HG02970 (cell line): ENCODE measurements at regions not wholly inside any gene's neighbourhood (a gene's known extent, or its start where the extent isn't known, plus 50 kb on each side); places are given as distances from the start of the nearest gene placed in this dataset.

Experiments used
- ATAC-seq: cut with Tn5 transposase; IDR thresholded peaks from one replicate; pipeline ENCODE4 v1.9.1; 2021; ENCODE audit warnings: mild to moderate bottlenecking, moderate library complexity, moderate number of reproducible peaks; ENCODE audit not compliant: unreplicated experiment, low FRiP score

DNA sequence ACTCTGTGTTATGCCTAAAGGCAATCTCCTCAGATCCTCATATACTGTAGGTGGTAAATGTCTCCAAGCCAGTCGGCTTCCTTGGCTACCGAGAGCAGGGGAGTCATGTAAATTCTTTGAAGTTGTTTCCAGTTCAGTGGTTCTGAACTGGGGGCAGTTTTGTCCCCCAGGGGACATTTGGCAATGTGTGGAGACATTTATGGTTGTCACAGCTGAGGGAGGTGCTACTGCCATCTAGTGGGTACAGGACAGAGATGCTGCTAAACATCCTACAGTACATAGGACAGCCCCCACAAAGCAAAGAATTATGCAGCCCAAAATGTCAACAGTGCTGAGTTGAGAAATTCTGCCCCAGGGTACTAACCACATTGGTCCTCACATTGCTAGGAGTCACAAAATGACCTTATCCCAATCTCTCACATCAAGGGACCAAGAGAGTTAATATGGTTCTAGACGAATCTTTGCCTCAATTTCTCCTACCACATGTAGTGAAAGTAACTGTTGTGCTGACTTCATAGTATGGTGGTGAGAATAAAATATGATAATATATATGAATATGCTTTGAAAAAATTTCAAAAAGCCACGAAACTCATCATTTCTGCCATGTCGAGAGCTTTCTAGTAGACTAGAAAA, 104.4 kb upstream of the ARHGAP24 start:
- peak; percentile 74 for ATAC-seq

DNA sequence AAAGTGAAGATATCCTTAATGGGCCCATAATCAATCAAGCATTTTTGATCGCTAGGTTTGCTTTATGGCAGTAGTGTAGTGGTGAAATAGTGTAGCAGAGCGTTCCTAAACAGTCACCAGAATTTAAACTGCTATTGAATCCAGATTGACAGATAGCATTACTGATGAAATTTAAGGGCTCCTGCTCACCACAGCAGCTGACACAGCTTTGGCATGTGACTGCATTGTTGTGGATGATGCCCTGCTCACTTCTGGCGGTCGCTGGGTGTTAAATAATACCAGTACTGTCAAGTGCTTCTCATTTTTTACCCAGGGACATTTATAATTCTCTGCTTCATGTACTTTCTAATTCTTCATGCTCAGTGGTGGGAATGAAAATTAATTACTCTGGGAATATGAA, 102.0 kb upstream of the ARHGAP24 start:
- ATAC-seq, result no peak

DNA sequence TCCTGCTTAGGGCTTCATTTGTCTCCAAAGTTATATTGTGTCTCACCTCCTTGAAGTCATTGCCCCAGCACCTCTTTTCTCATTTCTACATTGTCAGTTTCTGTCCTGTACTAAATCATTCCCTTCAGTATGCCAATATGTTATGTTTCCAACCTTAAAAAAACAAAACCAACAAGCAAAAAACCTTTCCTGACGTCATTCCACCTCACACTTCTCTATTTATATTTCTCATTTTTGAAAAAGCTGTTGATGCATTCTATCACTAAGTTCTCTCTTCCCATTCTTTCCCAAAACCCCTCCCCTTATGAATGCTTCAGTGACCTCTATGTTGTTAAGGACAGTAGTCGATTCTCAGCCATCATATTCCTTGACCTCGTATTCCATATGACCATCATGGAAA, 98.7 kb upstream of the ARHGAP24 start:
- no peak for ATAC-seq

DNA sequence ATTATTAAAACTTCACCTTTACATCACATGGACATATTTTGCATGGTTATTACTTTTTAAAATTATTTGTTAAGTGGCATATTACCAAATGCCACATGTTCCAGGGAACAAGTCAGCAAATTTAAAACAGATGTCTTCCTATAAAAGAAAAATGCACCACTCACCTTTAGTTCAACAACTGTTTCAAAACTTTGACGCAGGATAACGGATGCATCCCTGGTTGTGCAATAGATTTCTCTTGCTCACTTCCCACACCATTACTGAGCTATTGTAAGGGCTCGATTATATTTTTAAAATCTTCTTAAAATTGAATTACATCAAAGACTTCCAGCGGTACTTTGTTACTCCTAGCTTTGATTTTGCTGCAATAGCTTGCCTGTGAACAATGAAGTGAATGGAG, 93.0 kb upstream of the ARHGAP24 start:
- no peak for ATAC-seq

DNA sequence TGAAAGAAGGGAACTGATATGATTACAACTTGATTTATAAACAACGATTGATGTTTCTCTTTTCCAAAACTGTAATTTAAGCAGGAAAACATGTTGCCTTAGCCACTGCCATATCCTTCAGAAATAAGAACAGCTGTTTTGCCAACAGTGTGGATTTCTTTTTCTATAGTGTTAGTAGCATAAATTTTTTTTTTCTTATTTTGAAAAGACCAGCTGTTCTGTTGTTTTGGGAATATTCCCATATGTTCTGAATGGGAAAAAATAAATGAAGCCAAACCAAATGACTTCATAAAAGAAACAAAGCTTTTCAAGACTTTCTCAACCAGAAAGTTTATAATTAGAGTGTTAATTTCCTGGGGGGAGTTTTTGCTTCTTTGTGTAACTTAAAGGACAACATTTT, 83.9 kb upstream of the ARHGAP24 start:
- no peak for ATAC-seq

DNA sequence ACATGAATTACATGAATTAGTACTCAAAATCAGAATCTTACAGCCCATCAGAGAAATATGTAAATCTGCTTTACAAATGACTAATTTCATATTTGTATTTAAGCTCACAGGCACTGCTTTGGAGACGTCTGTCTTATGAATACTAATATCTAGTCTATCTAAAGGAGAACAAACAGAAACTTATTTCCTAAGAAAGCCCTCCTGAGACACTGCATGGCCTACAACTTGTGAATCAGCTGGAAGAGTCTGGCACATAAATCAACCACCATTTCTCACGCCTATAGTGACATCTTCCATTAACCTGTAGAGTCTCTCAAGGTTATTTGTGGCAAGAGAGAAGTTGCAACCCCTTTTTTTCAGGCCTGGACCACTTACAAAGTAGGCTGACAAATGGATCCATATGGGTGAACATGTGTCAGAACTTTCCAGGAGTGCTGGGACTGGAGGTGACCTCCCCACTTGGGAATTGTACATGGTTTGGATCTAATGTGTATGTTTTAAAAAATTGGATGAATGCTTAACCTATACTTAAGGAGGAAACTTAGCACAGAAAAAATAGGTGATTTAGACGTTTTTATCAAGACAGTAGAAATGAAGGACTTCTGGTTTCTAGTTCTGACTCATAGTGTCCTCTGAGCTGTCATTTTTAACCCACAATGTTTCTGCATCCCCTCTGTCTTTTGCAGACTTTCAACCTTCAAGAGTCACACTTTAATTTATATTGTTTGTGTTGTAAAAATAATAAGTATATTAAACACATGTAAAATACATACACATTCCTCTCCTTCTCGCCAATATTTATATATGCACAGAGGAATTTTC, 83.2 kb upstream of the ARHGAP24 start:
- ATAC-seq, result peak; percentile 62

DNA sequence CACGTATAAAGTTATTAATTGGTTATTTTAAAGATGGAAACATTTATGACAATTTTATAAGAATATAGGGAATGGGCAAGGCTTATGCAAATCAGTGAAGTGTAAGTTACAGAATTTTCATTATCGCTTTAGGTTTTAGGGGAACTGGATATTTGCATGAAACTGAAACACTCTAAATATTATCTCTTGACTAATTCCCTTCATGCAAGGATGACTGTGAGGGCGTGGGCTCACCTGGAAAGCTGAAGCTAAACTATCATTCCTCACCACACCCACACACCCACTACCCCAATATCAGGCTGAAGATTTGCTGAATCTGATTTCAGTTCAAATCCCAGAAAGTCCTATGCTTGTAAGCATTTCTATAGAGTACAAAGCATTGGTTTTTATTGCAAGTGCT, 81.7 kb upstream of the ARHGAP24 start:
- ATAC-seq, result no peak

DNA sequence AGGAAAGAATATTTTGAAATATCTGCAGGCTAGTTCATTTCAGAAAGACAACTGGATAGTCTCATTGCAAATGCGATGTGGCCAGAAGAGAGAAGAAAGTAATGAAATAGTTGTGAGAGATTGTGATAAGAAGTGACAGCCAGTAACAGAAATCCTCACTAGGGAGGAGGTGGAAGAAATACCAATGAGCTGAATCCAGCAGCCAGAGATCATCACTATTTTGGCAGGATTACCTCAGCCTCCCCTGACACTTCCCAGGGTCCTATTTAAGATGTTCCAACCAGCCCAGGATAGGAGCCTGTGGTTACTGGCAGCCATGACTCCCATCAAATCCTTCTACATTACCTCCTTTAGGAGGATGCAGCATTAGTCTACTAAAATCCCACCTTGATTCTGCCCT, 76.7 kb upstream of the ARHGAP24 start:
- ATAC-seq, result no peak

DNA sequence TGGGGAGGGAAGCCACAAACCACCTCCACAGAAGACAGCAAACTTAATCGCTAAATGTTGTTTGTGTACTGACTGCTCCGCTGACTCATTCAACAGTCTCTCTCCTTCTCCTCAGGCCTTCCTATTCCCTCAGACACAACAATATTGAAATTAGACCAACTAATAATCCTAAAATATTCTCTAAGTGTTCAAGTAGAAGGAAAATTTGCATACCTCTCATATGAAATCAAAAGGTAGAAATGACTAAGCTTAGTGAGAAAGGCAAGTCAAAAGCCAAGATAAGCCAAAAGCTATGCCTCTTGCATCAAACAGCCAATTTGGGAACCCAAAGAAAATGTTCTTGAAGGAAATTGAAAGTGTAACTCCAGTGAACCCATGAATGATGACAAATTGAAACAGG, 75.7 kb upstream of the ARHGAP24 start:
- ATAC-seq, result peak; percentile 65

DNA sequence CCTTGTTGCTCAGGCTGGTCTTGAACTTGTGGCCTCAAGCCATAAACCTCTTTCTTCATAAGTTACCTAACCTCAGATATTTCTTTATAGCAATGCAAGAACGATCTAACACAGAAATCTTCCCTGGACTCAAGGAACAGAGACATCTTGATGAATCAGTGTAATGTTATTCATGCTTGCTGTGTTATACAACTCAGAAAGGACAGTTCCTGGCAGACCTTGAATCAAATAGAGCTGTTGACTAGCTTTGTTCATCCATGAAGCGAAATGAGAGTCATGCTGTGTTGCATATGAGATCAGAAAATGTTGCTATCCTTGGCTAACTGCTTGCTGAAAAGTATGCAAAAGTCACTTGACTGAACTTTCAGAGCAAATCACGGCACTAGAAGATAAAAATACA, 72.6 kb upstream of the ARHGAP24 start:
- no peak for ATAC-seq

DNA sequence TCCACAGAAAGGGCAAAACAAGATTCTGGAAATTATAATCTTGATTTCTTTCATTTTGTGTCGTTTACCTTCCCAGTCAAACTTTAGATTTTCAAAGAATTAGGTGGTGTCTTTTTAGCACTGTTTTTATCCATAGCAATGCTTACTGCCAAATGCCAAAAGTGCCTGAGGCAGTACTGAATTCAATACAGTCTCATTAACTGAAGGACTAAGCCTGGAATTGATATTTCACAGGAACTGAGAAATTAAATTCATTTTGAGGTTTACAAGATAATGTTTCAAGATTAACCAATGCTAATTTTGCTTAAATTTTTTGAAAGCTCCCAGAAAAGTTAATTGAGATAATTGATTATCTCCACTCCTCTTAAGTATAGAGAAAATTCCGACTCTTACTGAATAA, 68.8 kb upstream of the ARHGAP24 start:
- no peak for ATAC-seq

DNA sequence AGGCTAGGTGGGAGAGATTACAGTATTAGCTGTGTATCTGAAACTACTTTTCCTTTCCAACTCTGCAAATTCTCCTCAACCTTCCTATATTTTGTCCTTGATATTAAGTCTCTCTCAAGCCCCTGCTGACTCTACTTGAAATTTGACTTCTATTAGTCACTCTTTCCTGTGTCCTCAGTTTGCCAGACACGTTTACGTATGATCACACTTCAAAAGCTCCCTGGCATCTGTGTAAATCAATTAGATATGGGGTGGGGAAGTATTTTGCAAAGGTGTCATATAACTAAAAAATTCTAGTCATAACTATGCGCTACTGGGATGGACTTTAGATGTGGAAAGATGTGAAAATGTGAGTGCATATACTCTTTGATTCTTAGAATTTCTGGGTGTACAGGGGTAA, 67.4 kb upstream of the ARHGAP24 start:
- no peak for ATAC-seq

DNA sequence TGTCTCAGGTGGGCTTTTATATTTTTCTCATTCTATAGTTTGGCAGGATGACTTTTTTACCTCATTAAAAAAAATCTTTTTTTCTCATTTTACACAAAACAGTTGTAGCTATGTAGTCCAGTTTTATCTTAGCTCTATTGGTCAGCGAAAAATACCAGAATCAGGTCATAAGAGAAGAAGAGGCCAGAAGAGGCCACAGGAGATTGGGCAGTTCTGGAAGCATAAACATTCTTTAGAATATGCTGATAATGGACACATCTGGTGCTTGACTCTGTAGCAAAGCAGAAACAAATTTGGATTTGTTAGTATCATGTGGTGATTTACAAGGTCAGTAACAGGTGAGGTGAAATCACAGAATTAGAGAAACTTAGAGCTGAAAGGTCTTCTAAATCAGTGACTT, 66.6 kb upstream of the ARHGAP24 start:
- ATAC-seq, result no peak

DNA sequence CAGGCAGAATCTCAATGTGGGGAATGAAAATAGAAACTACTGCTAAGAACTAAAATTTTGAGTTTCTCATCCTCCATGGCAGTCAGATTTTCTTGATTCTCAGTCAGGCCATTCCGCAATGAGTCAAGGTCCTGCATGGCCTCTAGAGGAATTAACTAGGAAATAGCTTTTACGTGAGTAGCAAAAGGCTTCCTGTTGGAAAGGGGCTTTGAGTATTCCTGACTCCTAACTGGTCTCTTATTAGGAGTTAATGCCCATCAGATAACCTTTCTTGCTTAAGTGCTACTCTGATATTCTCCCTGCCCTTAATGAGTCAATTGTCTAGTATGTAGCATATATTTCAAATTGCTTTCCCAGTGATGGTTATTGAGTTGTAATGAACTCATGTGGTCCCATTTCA, 65.7 kb upstream of the ARHGAP24 start:
- ATAC-seq, result no peak

DNA sequence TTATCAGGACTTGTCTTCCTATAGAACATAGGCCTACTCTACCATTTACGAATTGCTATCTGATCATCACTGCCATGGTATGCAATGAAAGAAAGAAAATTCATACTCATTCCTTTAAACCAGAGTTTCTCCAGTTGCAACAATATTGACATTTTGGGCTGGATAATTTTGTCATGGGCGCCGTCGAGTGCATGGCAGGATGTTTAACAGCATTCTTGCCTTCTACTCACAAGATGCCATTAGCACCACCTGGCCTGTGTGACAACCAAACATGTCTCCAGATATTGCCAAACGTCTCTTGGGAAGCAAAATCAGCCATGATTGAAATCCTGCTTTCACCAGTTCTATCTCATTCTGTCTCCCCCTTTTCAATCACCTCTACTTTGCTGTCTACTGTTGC, 63.6 kb upstream of the ARHGAP24 start:
- no peak for ATAC-seq

DNA sequence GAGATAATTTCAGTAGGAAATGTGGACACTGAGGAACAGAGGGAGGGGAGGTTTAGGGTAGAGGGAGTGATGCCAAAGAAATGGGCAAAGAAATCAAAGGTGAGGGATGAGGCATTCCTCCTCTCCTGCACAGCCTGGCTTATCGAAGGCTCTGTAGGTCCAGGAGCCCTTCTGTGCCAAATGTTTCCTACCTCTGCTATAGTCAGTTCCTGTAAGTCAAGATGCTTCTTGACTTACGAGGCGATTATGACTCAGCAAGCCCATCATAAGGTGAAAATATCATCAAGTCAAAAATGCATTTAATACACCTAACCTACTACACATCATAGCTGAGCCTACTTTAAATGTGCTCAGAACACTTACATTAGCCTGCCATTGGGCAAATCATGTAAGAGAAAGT, 60.0 kb upstream of the ARHGAP24 start:
- ATAC-seq, result no peak

DNA sequence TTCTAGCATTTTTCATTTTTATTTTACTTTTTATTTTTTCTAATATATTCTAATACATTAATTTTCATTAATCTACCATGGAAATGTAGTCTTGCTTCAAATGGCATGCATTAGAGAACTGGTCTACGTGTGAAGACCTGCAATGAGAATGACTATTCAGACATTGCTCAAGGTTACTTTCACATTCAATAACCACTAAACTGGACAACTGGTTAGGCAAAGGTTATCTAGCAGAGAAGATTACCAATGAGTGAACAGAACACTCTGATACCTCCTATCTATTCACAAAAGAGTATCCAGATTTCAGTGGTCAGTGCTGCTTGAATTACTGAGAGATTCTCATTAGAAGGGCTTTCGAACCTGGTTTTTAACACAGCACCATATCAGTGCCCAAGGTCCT, 58.9 kb upstream of the ARHGAP24 start:
- no peak for ATAC-seq

DNA sequence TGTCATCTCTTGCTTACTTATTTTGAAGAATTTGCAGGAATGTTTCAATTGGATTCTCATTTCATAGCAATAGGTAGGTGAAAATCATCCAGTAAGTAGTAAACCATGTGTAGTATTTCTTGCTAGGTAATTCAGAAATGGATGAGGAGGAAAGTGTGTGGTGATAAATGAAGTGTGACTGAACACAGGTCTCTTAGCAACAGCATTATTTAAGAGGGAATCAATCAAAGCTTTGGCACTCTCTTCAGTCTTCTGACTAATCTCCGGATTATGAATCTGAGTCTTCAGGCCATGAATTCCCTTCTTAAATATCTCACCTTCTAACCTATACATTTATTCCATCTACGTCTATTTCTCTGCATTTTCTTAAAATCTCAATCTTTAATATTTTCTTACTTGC, 55.8 kb upstream of the ARHGAP24 start:
- ATAC-seq, result no peak

DNA sequence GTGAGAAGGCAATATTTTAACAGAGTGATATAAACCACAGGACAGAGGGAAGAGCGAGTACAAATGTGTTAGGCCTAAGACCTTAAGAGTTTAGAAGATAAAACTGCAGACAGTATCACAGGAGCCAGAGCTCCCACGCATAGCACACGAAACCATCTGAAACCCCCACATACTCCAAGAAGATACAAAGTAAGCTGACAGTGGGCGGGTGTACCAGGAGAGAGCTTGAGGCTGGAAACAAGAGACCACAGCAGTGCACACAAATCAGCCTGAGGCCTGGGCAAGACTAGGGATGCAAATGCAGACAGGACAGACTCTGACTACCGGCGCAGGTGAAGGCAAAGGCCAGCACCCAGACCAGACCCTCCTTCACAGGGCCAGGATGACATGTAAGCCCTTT, 54.1 kb upstream of the ARHGAP24 start:
- no peak for ATAC-seq

DNA sequence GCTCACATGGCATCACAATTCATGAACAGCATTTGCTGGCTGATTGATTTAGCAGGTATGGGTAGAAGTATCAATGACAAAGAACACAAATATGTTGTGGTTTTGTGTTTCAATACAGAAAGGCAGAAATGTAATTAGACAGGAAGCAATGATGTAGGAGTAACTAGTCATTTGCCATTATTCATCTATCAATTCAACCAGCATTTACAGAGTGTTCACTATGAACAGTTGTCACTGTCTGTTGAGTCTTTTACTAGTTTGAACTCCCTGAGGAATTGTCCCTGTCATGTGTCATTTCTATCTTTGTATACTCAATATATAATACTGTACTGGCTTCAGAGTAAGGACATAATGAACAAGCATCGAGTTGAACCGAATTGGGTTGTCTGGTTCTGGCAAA, 51.5 kb upstream of the ARHGAP24 start:
- ATAC-seq, result no peak
